Nephron (organoid): ENCODE measurements at regions not wholly inside any gene's neighbourhood (a gene's known extent, or its start where the extent isn't known, plus 50 kb on each side); places are given as distances from the start of the nearest gene placed in this dataset.
"Not testable (repeated sequence)": the region's sequence is repeated elsewhere in the genome, so short reads cannot be mapped to it uniquely, and the experiment has no call there.

Experiments
- H3K27ac Mint-ChIP-seq, 3 experiments: 2 replicates each; pipeline ENCODE4 v1.8.0; 2020; ENCODE audit warnings: mixed read lengths in 3 of 3, mild to moderate bottlenecking in 2 of 3, moderate library complexity in 1 of 3
- H3K27me3 Mint-ChIP-seq: 2 replicates; pipeline ENCODE4 v1.8.0; 2021; ENCODE audit warnings: low read depth, mild to moderate bottlenecking, moderate library complexity, mixed read lengths
- H3K36me3 Mint-ChIP-seq: 2 replicates; pipeline ENCODE4 v1.8.0; 2020; ENCODE audit warnings: low read depth, mixed read lengths
- H3K4me1 Mint-ChIP-seq: 2 replicates; pipeline ENCODE4 v1.8.0; 2020; ENCODE audit warnings: mixed read lengths
- H3K4me3 Mint-ChIP-seq, 3 experiments: 2 replicates each; pipeline ENCODE4 v1.8.0; 2020; ENCODE audit warnings: mild to moderate bottlenecking in 3 of 3, mixed read lengths in 3 of 3, moderate library complexity in 2 of 3
- H3K9me3 Mint-ChIP-seq: 2 replicates; pipeline ENCODE4 v1.8.0; 2020; ENCODE audit warnings: mixed read lengths
- TF ChIP-seq, protein P1 (sequence below), 3 experiments: fragments of 200-600 bp; sonication (generic); IDR thresholded peaks; one replicate each; pipeline ENCODE4 v1.5.0; 2021; ENCODE audit warnings: antibody characterized with exemption in 3 of 3; ENCODE audit not compliant: unreplicated experiment in 3 of 3

DNA sequence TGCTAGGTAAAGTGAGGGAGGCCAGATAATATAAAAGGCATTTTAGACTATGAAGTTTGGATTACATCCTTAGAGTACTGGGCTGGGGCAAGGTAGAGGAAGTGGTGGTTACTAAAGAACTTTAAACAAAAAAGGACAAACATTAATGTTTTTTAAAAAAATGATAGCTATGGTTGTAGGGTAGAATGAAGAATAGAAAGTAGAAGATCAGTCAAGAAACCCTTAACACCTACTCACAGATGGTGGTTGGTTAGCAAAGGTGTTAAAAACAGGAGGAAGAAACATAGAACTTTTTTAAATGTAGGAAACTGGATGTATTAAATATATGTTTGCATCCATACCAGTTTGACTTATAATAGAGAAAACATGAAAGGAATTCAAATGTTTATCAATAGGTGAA, 80.7 kb upstream of the ELOVL5 start:
- Mint-ChIP-seq H3K36me3 (no peaks in the 10 kb centered on the region), H3K27ac (no peak overlapping the region), H3K4me1 (peaks cover 17% of the 10 kb centered on the region), H3K4me3 (no peak overlapping the region), H3K27me3 (peaks cover 4% of the 10 kb centered on the region), H3K9me3 (no peaks in the 10 kb centered on the region)
- TF ChIP-seq, protein P1, sequence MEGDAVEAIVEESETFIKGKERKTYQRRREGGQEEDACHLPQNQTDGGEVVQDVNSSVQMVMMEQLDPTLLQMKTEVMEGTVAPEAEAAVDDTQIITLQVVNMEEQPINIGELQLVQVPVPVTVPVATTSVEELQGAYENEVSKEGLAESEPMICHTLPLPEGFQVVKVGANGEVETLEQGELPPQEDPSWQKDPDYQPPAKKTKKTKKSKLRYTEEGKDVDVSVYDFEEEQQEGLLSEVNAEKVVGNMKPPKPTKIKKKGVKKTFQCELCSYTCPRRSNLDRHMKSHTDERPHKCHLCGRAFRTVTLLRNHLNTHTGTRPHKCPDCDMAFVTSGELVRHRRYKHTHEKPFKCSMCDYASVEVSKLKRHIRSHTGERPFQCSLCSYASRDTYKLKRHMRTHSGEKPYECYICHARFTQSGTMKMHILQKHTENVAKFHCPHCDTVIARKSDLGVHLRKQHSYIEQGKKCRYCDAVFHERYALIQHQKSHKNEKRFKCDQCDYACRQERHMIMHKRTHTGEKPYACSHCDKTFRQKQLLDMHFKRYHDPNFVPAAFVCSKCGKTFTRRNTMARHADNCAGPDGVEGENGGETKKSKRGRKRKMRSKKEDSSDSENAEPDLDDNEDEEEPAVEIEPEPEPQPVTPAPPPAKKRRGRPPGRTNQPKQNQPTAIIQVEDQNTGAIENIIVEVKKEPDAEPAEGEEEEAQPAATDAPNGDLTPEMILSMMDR (IDR thresholded peaks at IDR 0.05; ENCODE audit: unreplicated experiment in 3 of 3), result no peak

DNA sequence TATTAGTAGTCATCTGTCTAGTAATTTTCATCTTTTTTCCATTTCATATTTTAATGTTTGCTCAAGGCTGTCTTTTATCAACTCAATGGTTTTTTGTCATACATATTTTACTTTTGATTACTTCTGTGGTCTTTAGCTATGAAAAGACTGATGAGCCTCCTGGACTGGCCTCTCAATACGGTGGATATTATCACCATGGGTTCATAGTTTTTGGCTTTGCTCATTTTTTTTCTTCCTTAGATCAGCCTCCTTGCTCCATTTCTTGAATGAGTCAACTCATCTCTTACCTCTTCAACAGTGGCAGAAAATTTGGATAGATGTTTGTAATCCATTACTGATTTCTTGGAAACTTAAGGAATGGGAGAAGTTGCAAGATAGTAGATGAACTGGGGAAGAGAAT, 80.1 kb upstream of the ELOVL5 start:
- Mint-ChIP-seq H3K4me1 (peaks cover 17% of the 10 kb centered on the region), H3K9me3 (no peaks in the 10 kb centered on the region), H3K27ac (no peak overlapping the region), H3K36me3 (no peaks in the 10 kb centered on the region), H3K27me3 (peaks cover 4% of the 10 kb centered on the region), H3K4me3 (no peak overlapping the region)
- TF ChIP-seq, protein P1 (IDR thresholded peaks at IDR 0.05; ENCODE audit: unreplicated experiment in 3 of 3), result no peak

DNA sequence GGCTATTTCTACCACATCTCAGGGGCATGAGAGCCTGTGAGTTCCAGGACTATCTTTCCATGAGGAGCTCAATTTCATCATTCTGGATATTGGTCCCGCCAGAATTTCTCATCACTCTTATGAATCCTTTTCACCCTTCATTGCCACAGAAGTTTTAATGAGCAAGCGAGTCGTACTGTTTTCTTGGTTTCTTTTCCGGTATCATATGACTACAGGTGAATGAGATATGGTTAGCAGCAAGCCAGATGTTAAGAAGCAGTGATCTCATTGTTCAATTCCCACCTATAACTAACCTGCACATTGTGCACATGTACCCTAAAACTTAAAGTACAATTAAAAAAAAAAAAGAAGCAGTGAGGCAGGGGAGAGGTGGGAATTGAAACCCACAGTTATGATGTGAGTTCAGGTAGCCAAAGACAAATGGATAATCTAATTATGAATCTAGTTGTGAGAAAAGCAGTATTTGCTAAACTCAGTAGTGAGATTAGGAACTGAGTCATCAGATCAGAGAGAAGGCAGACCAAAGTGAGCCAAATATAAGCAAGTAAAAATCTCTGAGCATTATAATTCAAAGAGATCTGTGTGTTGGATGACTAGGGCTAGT, 78.0 kb upstream of the ELOVL5 start:
- H3K4me1 Mint-ChIP-seq, result no peaks in the 10 kb centered on the region
- peaks cover 4% of the 10 kb centered on the region for H3K27me3 Mint-ChIP-seq
- no peak overlapping the region for H3K4me3 Mint-ChIP-seq
- H3K27ac Mint-ChIP-seq, result no peak overlapping the region
- H3K36me3 Mint-ChIP-seq, result no peaks in the 10 kb centered on the region
- H3K9me3 Mint-ChIP-seq, result no peaks in the 10 kb centered on the region
- TF ChIP-seq, protein P1 (IDR thresholded peaks at IDR 0.05; ENCODE audit: unreplicated experiment in 3 of 3), result no peak

DNA sequence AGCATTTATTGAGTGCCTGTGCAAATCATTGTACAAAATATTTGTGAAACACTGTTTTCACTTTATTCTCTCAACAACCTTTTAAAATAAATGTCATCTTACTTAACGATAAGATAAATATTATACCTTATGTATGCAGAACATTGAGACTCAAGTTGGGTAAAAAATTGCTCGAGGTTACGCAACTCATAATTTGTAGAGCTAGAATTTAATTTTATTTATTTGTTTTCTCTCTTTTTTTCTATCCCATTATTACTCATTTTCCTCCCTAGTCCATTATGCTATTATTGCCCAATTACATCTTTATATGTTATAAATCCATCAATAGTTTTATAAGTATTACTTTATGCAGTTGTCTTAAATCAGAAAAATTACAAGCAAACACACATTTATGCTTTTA, 77.4 kb upstream of the ELOVL5 start:
- Mint-ChIP-seq H3K9me3 (no peaks in the 10 kb centered on the region), H3K36me3 (no peaks in the 10 kb centered on the region), H3K4me1 (no peaks in the 10 kb centered on the region), H3K4me3 (no peak overlapping the region), H3K27me3 (peaks cover 4% of the 10 kb centered on the region), H3K27ac (no peak overlapping the region)
- TF ChIP-seq, protein P1 (IDR thresholded peaks at IDR 0.05; ENCODE audit: unreplicated experiment in 3 of 3), result no peak

GRCh38 chr6:53424976-53425718, 76.4 kb upstream of the ELOVL5 start:
- H3K9me3 Mint-ChIP-seq, result no peaks in the 10 kb centered on the region
- H3K36me3 Mint-ChIP-seq, result no peaks in the 10 kb centered on the region
- peaks cover 4% of the 10 kb centered on the region for H3K27me3 Mint-ChIP-seq
- no peaks in the 10 kb centered on the region for H3K4me1 Mint-ChIP-seq
- no peak overlapping the region for H3K27ac Mint-ChIP-seq
- H3K4me3 Mint-ChIP-seq, result no peak overlapping the region
- TF ChIP-seq, protein P1 (IDR thresholded peaks at IDR 0.05; ENCODE audit: unreplicated experiment in 3 of 3), result no peak

GRCh38 chr6:53424300-53424699, 75.5 kb upstream of the ELOVL5 start:
- TF ChIP-seq, protein P1 (IDR thresholded peaks at IDR 0.05; ENCODE audit: unreplicated experiment in 3 of 3), result no peak
- Mint-ChIP-seq H3K9me3 (no peaks in the 10 kb centered on the region), H3K36me3 (no peaks in the 10 kb centered on the region), H3K4me3 (no peak overlapping the region), H3K27ac (no peak overlapping the region), H3K4me1 (no peaks in the 10 kb centered on the region), H3K27me3 (peaks cover 4% of the 10 kb centered on the region)

GRCh38 chr6:53423560-53423959, 74.8 kb upstream of the ELOVL5 start:
- H3K9me3 Mint-ChIP-seq, H3K4me3 Mint-ChIP-seq, H3K36me3 Mint-ChIP-seq, H3K4me1 Mint-ChIP-seq, H3K27ac Mint-ChIP-seq, H3K27me3 Mint-ChIP-seq: not testable (repeated sequence)
